ENCODE measurements at regions not wholly inside any gene's neighbourhood (a gene's known extent, or its start where the extent isn't known, plus 50 kb on each side); places are given as distances from the start of the nearest gene placed in this dataset.

GRCh38 chrX:134163836-134164235 is 73.1 kb upstream of the CCDC160 start:
- TF ChIP-seq POLR2A (IDR thresholded peaks at IDR 0.05; ENCODE audit: low read length), result no peak
- TF ChIP-seq CEBPB (IDR thresholded peaks at IDR 0.05), result no peak
- TF ChIP-seq, protein P1, sequence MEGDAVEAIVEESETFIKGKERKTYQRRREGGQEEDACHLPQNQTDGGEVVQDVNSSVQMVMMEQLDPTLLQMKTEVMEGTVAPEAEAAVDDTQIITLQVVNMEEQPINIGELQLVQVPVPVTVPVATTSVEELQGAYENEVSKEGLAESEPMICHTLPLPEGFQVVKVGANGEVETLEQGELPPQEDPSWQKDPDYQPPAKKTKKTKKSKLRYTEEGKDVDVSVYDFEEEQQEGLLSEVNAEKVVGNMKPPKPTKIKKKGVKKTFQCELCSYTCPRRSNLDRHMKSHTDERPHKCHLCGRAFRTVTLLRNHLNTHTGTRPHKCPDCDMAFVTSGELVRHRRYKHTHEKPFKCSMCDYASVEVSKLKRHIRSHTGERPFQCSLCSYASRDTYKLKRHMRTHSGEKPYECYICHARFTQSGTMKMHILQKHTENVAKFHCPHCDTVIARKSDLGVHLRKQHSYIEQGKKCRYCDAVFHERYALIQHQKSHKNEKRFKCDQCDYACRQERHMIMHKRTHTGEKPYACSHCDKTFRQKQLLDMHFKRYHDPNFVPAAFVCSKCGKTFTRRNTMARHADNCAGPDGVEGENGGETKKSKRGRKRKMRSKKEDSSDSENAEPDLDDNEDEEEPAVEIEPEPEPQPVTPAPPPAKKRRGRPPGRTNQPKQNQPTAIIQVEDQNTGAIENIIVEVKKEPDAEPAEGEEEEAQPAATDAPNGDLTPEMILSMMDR (IDR thresholded peaks at IDR 0.05), result no peak
- TF ChIP-seq, protein P2, sequence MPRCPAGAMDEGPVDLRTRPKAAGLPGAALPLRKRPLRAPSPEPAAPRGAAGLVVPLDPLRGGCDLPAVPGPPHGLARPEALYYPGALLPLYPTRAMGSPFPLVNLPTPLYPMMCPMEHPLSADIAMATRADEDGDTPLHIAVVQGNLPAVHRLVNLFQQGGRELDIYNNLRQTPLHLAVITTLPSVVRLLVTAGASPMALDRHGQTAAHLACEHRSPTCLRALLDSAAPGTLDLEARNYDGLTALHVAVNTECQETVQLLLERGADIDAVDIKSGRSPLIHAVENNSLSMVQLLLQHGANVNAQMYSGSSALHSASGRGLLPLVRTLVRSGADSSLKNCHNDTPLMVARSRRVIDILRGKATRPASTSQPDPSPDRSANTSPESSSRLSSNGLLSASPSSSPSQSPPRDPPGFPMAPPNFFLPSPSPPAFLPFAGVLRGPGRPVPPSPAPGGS (IDR thresholded peaks at IDR 0.05), result no peak
- no peak for TF ChIP-seq EHF (CRISPR knock-in tag; IDR thresholded peaks at IDR 0.05)
- no peak for TF ChIP-seq JUN (IDR thresholded peaks at IDR 0.05)

Measured in A549 (cell line).